Tibial nerve (tissue), 4 donors: ENCODE measurements at regions not wholly inside any gene's neighbourhood (a gene's known extent, or its start where the extent isn't known, plus 50 kb on each side); places are given as distances from the start of the nearest gene placed in this dataset.

Experiments
- EP300 ChIP-seq, 2 donors: sonication (generic); formaldehyde crosslinking; IDR thresholded peaks; one replicate each; pipeline ENCODE4 v1.6.1; 2017; ENCODE audit warnings: antibody characterized with exemption in 2 of 2, mild to moderate bottlenecking in 1 of 2
- POLR2A ChIP-seq, 2 donors: fragments of 450-650 bp; IDR thresholded peaks; one replicate each; pipeline ENCODE4 v1.6.1; 2017; ENCODE audit warnings: antibody characterized with exemption in 2 of 2, mild to moderate bottlenecking in 2 of 2, moderate library complexity in 2 of 2
- TF ChIP-seq, protein P1 (sequence below), 5 experiments: fragments of 200-600 bp in 3 of 5; fragments of 450-650 bp in 2 of 5; sonication (generic) in 3 of 5; IDR thresholded peaks; one replicate each; pipeline ENCODE4 v1.5.1; 2016 to 2019; ENCODE audit warnings: antibody characterized with exemption in 5 of 5, mild to moderate bottlenecking in 3 of 5, moderate library complexity in 2 of 5

DNA sequence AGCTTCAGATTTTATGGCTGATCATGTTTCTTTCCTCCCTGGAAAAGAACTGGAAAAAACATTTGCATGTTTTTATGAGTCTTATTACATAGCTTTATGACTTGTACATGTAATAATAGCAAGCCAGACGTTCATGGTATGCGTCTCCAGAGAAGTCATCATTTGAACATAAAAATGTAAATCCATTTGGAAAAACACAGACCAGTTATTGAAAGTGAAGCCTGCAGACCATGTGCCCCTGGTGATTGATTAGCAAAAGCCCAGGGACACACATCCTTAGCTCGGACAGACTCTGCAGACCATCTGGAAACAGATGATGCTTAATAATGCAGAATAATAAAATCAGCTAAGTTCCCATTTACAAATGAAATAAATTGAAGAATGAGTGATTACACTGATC, 283.1 kb downstream of the TDRD15 start:
- TF ChIP-seq, protein P1, sequence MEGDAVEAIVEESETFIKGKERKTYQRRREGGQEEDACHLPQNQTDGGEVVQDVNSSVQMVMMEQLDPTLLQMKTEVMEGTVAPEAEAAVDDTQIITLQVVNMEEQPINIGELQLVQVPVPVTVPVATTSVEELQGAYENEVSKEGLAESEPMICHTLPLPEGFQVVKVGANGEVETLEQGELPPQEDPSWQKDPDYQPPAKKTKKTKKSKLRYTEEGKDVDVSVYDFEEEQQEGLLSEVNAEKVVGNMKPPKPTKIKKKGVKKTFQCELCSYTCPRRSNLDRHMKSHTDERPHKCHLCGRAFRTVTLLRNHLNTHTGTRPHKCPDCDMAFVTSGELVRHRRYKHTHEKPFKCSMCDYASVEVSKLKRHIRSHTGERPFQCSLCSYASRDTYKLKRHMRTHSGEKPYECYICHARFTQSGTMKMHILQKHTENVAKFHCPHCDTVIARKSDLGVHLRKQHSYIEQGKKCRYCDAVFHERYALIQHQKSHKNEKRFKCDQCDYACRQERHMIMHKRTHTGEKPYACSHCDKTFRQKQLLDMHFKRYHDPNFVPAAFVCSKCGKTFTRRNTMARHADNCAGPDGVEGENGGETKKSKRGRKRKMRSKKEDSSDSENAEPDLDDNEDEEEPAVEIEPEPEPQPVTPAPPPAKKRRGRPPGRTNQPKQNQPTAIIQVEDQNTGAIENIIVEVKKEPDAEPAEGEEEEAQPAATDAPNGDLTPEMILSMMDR (IDR thresholded peaks at IDR 0.05): no peak
- TF ChIP-seq POLR2A (IDR thresholded peaks at IDR 0.05) (no peak), EP300 (IDR thresholded peaks at IDR 0.05) (no peak)
